GM12878 (cell line): ENCODE measurements at regions not wholly inside any gene's neighbourhood (a gene's known extent, or its start where the extent isn't known, plus 50 kb on each side); places are given as distances from the start of the nearest gene placed in this dataset.

Experiments used
- BHLHE40 ChIP-seq, 2 experiments: fragments of 450-650 bp in 1 of 2; IDR thresholded peaks; 2 replicates each; pipeline ENCODE4 v1.6.1; 2011 to 2017; ENCODE audit warnings: low read depth in 2 of 2, borderline replicate concordance in 1 of 2, improper control_type of control experiment in 1 of 2, low read length in 1 of 2, mild to moderate bottlenecking in 1 of 2
- EZH2 ChIP-seq: IDR thresholded peaks from 2 replicates; pipeline ENCODE4 v1.6.1; 2012; ENCODE audit warnings: low read depth, mild to moderate bottlenecking, control low read depth, inconsistent platforms, low read length, borderline replicate concordance; ENCODE audit not compliant: control insufficient read depth
- KLF5 ChIP-seq: fragments of 450-650 bp; IDR thresholded peaks from 2 replicates; pipeline ENCODE4 v1.6.1; 2014; ENCODE audit warnings: mild to moderate bottlenecking; ENCODE audit not compliant: partially characterized antibody
- PAX8 ChIP-seq: fragments of 450-650 bp; IDR thresholded peaks from 2 replicates; pipeline ENCODE4 v1.6.1; 2017; ENCODE audit warnings: mild to moderate bottlenecking, moderate library complexity
- POLR2A ChIP-seq: IDR thresholded peaks from 2 replicates; pipeline ENCODE4 v1.6.1; 2011; ENCODE audit warnings: low read depth, mild to moderate bottlenecking, low read length
- SMC3 ChIP-seq: IDR thresholded peaks from 2 replicates; pipeline ENCODE4 v1.6.1; 2011; ENCODE audit warnings: low read length, improper control_type of control experiment, borderline replicate concordance
- TF ChIP-seq, protein P1 (sequence below): IDR thresholded peaks from 2 replicates; pipeline ENCODE4 v1.6.1; 2012; ENCODE audit warnings: low read depth, low read length, improper control_type of control experiment
- TF ChIP-seq, protein P2 (sequence below), 3 experiments: IDR thresholded peaks in 2 of 3; conservative IDR thresholded peaks in 1 of 3; 2 replicates each; pipeline ENCODE4 v1.5.1; 2011; ENCODE audit warnings: low read depth in 3 of 3, low read length in 3 of 3, mild to moderate bottlenecking in 3 of 3, control low read depth in 2 of 3, moderate library complexity in 2 of 3, inconsistent platforms in 1 of 3, mixed read lengths in 1 of 3; ENCODE audit not compliant: control insufficient read depth in 2 of 3, insufficient read depth in 1 of 3; ENCODE audit errors: extremely low read depth in 1 of 3

DNA sequence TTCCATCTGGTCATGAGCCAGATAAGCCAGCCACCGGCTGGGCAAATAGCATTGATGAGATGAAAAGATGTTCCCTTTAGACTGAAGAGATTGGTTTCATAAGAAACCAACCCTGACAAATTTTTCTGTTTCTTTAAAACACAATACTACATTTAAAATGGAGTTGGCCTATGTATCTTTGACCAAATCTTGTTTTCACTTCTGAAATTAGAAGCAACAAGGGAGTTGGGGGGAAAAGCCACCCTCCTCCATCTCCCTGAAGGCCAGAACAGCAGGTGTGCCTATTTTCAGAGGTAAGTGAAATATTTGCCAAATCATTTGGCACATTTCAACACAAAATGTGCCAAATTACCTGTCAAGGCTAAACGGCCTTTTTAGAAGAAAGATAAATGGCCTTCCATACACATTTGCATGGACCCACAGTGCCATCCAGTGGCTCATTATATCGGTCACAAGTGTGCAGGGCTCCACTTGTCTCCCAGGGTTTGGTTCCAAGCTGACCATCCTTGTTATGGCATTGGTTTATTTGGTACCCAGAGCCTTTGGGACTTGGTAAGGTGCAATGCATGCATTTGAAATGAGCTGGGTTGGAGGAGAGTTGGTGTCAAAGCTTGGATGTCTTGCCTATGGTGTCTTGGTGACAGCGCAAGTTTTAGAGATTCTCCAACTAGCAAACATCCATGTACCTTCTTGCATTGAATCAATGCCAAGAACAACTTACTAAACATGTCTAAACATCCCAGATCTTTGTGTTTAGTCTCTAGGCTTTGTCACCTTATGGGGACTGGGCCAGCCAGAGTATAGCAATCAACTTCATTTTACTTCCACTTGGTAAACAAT, 372.0 kb upstream of the KIF2A start:
- TF ChIP-seq PAX8: no peak
- peak; percentile 48 for TF ChIP-seq SMC3
- TF ChIP-seq, protein P1, sequence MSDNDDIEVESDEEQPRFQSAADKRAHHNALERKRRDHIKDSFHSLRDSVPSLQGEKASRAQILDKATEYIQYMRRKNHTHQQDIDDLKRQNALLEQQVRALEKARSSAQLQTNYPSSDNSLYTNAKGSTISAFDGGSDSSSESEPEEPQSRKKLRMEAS: no peak
- TF ChIP-seq, protein P2, sequence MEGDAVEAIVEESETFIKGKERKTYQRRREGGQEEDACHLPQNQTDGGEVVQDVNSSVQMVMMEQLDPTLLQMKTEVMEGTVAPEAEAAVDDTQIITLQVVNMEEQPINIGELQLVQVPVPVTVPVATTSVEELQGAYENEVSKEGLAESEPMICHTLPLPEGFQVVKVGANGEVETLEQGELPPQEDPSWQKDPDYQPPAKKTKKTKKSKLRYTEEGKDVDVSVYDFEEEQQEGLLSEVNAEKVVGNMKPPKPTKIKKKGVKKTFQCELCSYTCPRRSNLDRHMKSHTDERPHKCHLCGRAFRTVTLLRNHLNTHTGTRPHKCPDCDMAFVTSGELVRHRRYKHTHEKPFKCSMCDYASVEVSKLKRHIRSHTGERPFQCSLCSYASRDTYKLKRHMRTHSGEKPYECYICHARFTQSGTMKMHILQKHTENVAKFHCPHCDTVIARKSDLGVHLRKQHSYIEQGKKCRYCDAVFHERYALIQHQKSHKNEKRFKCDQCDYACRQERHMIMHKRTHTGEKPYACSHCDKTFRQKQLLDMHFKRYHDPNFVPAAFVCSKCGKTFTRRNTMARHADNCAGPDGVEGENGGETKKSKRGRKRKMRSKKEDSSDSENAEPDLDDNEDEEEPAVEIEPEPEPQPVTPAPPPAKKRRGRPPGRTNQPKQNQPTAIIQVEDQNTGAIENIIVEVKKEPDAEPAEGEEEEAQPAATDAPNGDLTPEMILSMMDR (IDR thresholded peaks at IDR 0.05 in 2 of 3, conservative IDR thresholded peaks at IDR 0.05 in 1 of 3; ENCODE audit: control insufficient read depth in 2 of 3, extremely low read depth in 1 of 3, insufficient read depth in 1 of 3, low read depth in 3 of 3, low read length in 3 of 3): peak; percentile 43 to 54 (median 52); a peak in 4 of 6 replicates
- no peak for TF ChIP-seq POLR2A
- no peak for TF ChIP-seq BHLHE40 (IDR thresholded peaks at IDR 0.05; ENCODE audit: borderline replicate concordance in 1 of 2, low read depth in 2 of 2, low read length in 1 of 2)
- no peak for TF ChIP-seq KLF5
- no peak for TF ChIP-seq EZH2
